Thyroid gland (tissue), 4 donors: ENCODE measurements at regions not wholly inside any gene's neighbourhood (a gene's known extent, or its start where the extent isn't known, plus 50 kb on each side); places are given as distances from the start of the nearest gene placed in this dataset.
"Not testable (repeated sequence)": the region's sequence is repeated elsewhere in the genome, so short reads cannot be mapped to it uniquely, and the experiment has no call there.

ENCODE experiments used
- DNase-seq, 2 donors: peaks; one replicate each; pipeline ENCODE4 v3.0.0-alpha.2; 2019
- H3K27ac ChIP-seq, 3 donors: fragments of 200-600 bp; sonication (generic); 1 replicate in 2 of 3; 2 replicates in 1 of 3; pipeline ENCODE4 v1.5.1; 2016 to 2019; ENCODE audit warnings: mild to moderate bottlenecking in 1 of 3, moderate library complexity in 1 of 3
- H3K27me3 ChIP-seq: fragments of 200-600 bp; sonication (generic); one replicate; pipeline ENCODE4 v1.5.1; 2019
- H3K36me3 ChIP-seq, 2 donors: fragments of 200-600 bp; sonication (generic); one replicate each; pipeline ENCODE4 v1.5.1; 2016 to 2019
- H3K4me1 ChIP-seq, 2 donors: fragments of 200-600 bp; sonication (generic); one replicate each; pipeline ENCODE4 v1.5.1; 2017 to 2019
- H3K4me3 ChIP-seq, 3 donors: fragments of 200-600 bp; sonication (generic); replicated peaks in 1 of 3; 1 replicate in 2 of 3; 2 replicates in 1 of 3; pipeline ENCODE4 v1.5.1; 2016; ENCODE audit warnings: mild to moderate bottlenecking in 1 of 3
- H3K9me3 ChIP-seq: fragments of 200-600 bp; sonication (generic); one replicate; pipeline ENCODE4 v1.5.1; 2017
- CTCF ChIP-seq, 6 experiments: fragments of 200-600 bp in 3 of 6; fragments of 450-650 bp in 3 of 6; sonication (generic) in 3 of 6; IDR thresholded peaks; one replicate each; pipeline ENCODE4 v1.5.1; 2016 to 2019; ENCODE audit warnings: antibody characterized with exemption in 6 of 6, mild to moderate bottlenecking in 2 of 6, inconsistent platforms in 1 of 6, moderate library complexity in 1 of 6
- POLR2A ChIP-seq, 2 donors: fragments of 450-650 bp; IDR thresholded peaks; one replicate each; pipeline ENCODE4 v1.6.1; 2017; ENCODE audit warnings: antibody characterized with exemption in 2 of 2, mild to moderate bottlenecking in 2 of 2, moderate library complexity in 1 of 2
- WGBS, 2 donors: methylation state at CpG; one replicate each; pipeline ENCODE4 v1.1.5; 2017; 5-methylcytosine and 5-hydroxymethylcytosine counted together
- intact Hi-C: fragments of 100-400 bp; cut with DNase I; formaldehyde crosslinking; loops from one replicate; pipeline ENCODE4 v1.15.1; 2023

DNA sequence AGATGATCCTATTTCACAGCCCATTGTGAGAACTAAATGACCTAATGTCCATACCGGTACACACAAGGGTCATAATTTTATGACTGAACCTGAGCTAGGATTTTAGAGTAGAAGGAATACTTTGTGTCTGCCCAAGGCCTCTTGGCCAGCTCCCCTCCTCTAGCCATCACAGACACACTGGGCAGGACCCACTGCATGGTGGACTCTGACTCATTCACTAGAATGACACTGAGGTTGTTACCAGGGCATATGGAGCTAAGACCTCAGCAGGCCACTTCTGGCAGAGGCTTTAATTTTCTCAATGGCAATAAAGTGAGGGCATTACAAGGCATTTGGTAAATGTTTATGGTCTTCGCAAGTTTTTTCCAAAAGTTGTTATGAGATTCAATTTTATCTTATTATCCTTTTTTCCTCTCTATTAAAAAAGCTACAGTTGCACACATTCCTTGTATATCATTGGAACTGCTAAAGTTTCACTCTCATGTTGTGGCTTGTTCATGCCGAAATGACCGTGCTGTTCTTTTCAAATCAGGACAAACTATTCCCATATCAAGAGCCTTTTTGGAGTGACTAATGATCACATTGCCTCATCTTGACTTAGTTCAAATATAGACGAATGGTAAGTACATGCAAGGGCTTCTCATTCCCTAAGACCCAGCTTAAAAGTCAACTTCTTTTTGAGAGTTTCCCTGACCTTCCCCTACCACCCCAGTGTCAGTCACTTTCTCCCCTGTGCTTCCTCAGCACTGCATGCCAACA, 595.7 kb downstream of the ACTL7B start:
- intact Hi-C loops = no loop called here
- DNase-seq = no peak
- no peaks in the 10 kb centered on the region for H3K4me1 ChIP-seq
- H3K9me3 ChIP-seq = no peaks in the 10 kb centered on the region
- no peak overlapping the region for H3K27ac ChIP-seq
- no peaks in the 10 kb centered on the region for H3K27me3 ChIP-seq
- no peak overlapping the region for H3K4me3 ChIP-seq
- no peak for TF ChIP-seq POLR2A (IDR thresholded peaks at IDR 0.05)
- H3K36me3 ChIP-seq = no peaks in the 10 kb centered on the region
- WGBS, 2 donors = 85 to 86% methylated on average over 5 of the region's 5 CpGs

- no peak for TF ChIP-seq POLR2A (IDR thresholded peaks at IDR 0.05)
- TF ChIP-seq CTCF (IDR thresholded peaks at IDR 0.05) = no peak
- 50 to 68% methylated on average over 2 of the region's 2 CpGs for WGBS, 2 donors
- no peak for DNase-seq
- Histone ChIP-seq H3K4me1 (no peaks in the 10 kb centered on the region), H3K4me3 (no peak overlapping the region), H3K27ac (no peak overlapping the region), H3K27me3 (no peaks in the 10 kb centered on the region), H3K9me3 (no peaks in the 10 kb centered on the region), H3K36me3 (no peaks in the 10 kb centered on the region)
- intact Hi-C loops = no loop called here
Observed at GRCh38 chr9:108258640-108259039, 597.1 kb downstream of the ACTL7B start.

GRCh38 chr9:108257382-108257781, 598.4 kb downstream of the ACTL7B start:
- Histone ChIP-seq H3K9me3 (no peaks in the 10 kb centered on the region), H3K27ac (no peak overlapping the region), H3K4me1 (no peaks in the 10 kb centered on the region), H3K36me3 (no peaks in the 10 kb centered on the region), H3K4me3 (no peak overlapping the region), H3K27me3 (no peaks in the 10 kb centered on the region)
- TF ChIP-seq POLR2A (IDR thresholded peaks at IDR 0.05) (no peak), CTCF (IDR thresholded peaks at IDR 0.05) (no peak)
- WGBS, 2 donors = 81 to 83% methylated on average over 5 of the region's 5 CpGs
- intact Hi-C loops = no loop called here
- DNase-seq = no peak

- Histone ChIP-seq H3K36me3 (no peaks in the 10 kb centered on the region), H3K27me3 (no peaks in the 10 kb centered on the region), H3K27ac (no peak overlapping the region), H3K4me1 (no peaks in the 10 kb centered on the region), H3K9me3 (no peaks in the 10 kb centered on the region), H3K4me3 (no peak overlapping the region)
- 71 to 76% methylated on average over 2 of the region's 2 CpGs for WGBS, 2 donors
- no peak for TF ChIP-seq POLR2A (IDR thresholded peaks at IDR 0.05)
- TF ChIP-seq CTCF (IDR thresholded peaks at IDR 0.05) = no peak
- no peak for DNase-seq
- intact Hi-C loops = no loop called here
Observed at GRCh38 chr9:108254236-108254635, 601.5 kb downstream of the ACTL7B start.

GRCh38 chr9:108247391-108247790, 608.4 kb downstream of the ACTL7B start:
- H3K9me3 ChIP-seq, H3K4me1 ChIP-seq, H3K27me3 ChIP-seq, intact Hi-C loops, DNase-seq, H3K36me3 ChIP-seq, H3K4me3 ChIP-seq, H3K27ac ChIP-seq: not testable (repeated sequence)
- 92 to 93% methylated on average over 3 of the region's 3 CpGs for WGBS, 2 donors

DNA sequence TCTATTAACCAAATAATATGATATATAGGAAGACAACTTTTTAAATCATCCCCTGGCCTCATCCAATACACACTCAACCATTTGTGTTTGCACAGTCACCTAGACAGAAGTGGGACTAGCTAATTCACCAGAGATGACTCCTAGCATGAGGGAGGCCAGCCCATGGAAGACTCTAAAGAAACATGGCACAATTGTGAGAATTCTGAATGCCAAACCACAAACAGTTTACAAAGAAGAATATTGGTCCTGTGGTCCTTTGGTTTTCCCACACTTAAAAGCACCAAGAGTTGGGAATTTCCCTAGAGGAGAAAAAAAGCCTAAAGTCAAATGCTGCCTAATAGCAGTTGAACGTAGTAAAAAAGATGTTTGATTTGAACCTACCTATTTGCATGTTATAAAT, 609.9 kb downstream of the ACTL7B start:
- DNase-seq = no peak
- H3K9me3 ChIP-seq = no peaks in the 10 kb centered on the region
- no peaks in the 10 kb centered on the region for H3K4me1 ChIP-seq
- no peak overlapping the region for H3K27ac ChIP-seq
- no peak overlapping the region for H3K4me3 ChIP-seq
- TF ChIP-seq CTCF (IDR thresholded peaks at IDR 0.05) = no peak
- no peak for TF ChIP-seq POLR2A (IDR thresholded peaks at IDR 0.05)
- no peaks in the 10 kb centered on the region for H3K27me3 ChIP-seq
- 92% methylated on average over 1 of the region's 1 CpG for WGBS, 2 donors
- no peaks in the 10 kb centered on the region for H3K36me3 ChIP-seq
- intact Hi-C loops = no loop called here
